SU-DHL-6 (cell line): ENCODE measurements at regions not wholly inside any gene's neighbourhood (a gene's known extent, or its start where the extent isn't known, plus 50 kb on each side); places are given as distances from the start of the nearest gene placed in this dataset.

Experiments
- H2AFZ ChIP-seq: fragments of 200-600 bp; sonication (generic); 2 replicates; pipeline ENCODE4 v1.6.1; 2014; ENCODE audit warnings: low read depth, mild to moderate bottlenecking, moderate library complexity, mixed read lengths, antibody characterized with exemption, low read length; ENCODE audit not compliant: severe bottlenecking
- H3F3A ChIP-seq: fragments of 200-600 bp; shearing (Covaris generic); 2 replicates; pipeline ENCODE4 v1.6.0; 2016; ENCODE audit warnings: antibody characterized with exemption, mild to moderate bottlenecking; ENCODE audit not compliant: insufficient read depth
- H3K27ac ChIP-seq: fragments of 200-600 bp; sonication (generic); 2 replicates; pipeline ENCODE4 v1.5.1; 2016; ENCODE audit warnings: low read depth, mild to moderate bottlenecking, low read length, moderate library complexity, mixed read lengths
- H3K27me3 ChIP-seq: fragments of 200-600 bp; sonication (generic), shearing (Covaris generic); 2 replicates; pipeline ENCODE4 v1.6.0; 2014; ENCODE audit warnings: mild to moderate bottlenecking, low read length
- H3K36me3 ChIP-seq: fragments of 200-600 bp; sonication (generic); 2 replicates; pipeline ENCODE4 v1.6.1; 2014; ENCODE audit warnings: mild to moderate bottlenecking, low read length, mixed read lengths
- H3K4me2 ChIP-seq: fragments of 300-600, 200-600 bp; shearing (Covaris generic), sonication (generic); 2 replicates; pipeline ENCODE4 v1.6.0; 2014; ENCODE audit warnings: low read length, low read depth, mild to moderate bottlenecking; ENCODE audit not compliant: poor library complexity, severe bottlenecking
- H3K4me3 ChIP-seq: fragments of 200-600 bp; sonication (generic); 2 replicates; pipeline ENCODE4 v1.5.1; 2014; ENCODE audit warnings: antibody characterized with exemption, low read length, mild to moderate bottlenecking, mixed read lengths; ENCODE audit not compliant: insufficient read depth, poor library complexity, severe bottlenecking
- H3K79me2 ChIP-seq: fragments of 200-600 bp; sonication (generic); 2 replicates; pipeline ENCODE4 v1.6.1; 2014; ENCODE audit warnings: mild to moderate bottlenecking, low read length, moderate library complexity; ENCODE audit not compliant: insufficient read depth
- H3K9ac ChIP-seq: fragments of 200-600 bp; sonication (generic); 2 replicates; pipeline ENCODE4 v1.7.0; 2014; ENCODE audit warnings: mild to moderate bottlenecking, low read length
- H3K9me2 ChIP-seq: fragments of 200-600 bp; sonication (generic); replicated peaks from 2 replicates; pipeline ENCODE4 v1.6.1; 2014; ENCODE audit warnings: low read length; ENCODE audit not compliant: insufficient read depth
- H3K9me3 ChIP-seq: fragments of 200-600 bp; sonication (generic); 2 replicates; pipeline ENCODE4 v1.6.1; 2014; ENCODE audit warnings: low read length, mixed read lengths; ENCODE audit not compliant: insufficient read depth
- H4K20me1 ChIP-seq: fragments of 200-600 bp; sonication (generic); 2 replicates; pipeline ENCODE4 v1.6.1; 2014; ENCODE audit warnings: low read depth, mild to moderate bottlenecking, antibody characterized with exemption, low read length, moderate library complexity, mixed read lengths
- CTCF ChIP-seq: fragments of 200-600 bp; sonication (generic); IDR thresholded peaks from one replicate; pipeline ENCODE4 v1.5.1; 2017; ENCODE audit warnings: antibody characterized with exemption, mild to moderate bottlenecking, low read length, moderate library complexity; ENCODE audit not compliant: insufficient read depth, poor library complexity, severe bottlenecking
- EZH2phosphoT487 ChIP-seq: fragments of 200-600 bp; sonication (generic), shearing (Covaris generic); conservative IDR thresholded peaks from 2 replicates; pipeline ENCODE4 v1.6.1; 2018; ENCODE audit warnings: mild to moderate bottlenecking, antibody characterized with exemption, low read length, moderate library complexity, mixed read lengths

- no peaks in the 10 kb centered on the region for H3K79me2 ChIP-seq
- no peaks in the 10 kb centered on the region for H4K20me1 ChIP-seq
- no peak overlapping the region for H3K4me2 ChIP-seq
- no peaks in the 10 kb centered on the region for H3K27me3 ChIP-seq
- H3K4me3 ChIP-seq = no peak overlapping the region
- H3K9me2 ChIP-seq = no peaks in the 10 kb centered on the region
- H3K27ac ChIP-seq = no peak overlapping the region
- H3K36me3 ChIP-seq = no peaks in the 10 kb centered on the region
- TF ChIP-seq CTCF (no peak), EZH2phosphoT487 (no peak)
- no peaks in the 10 kb centered on the region for H3K9me3 ChIP-seq
- H3F3A ChIP-seq = no peaks in the 10 kb centered on the region
- no peak overlapping the region for H3K9ac ChIP-seq
- H2AFZ ChIP-seq = no peak overlapping the region
Observed at GRCh38 chr10:78756604-78757343, 312.0 kb upstream of the ZMIZ1 start.

GRCh38 chr10:78757344-78757925 lies 311.3 kb upstream of the ZMIZ1 start:
- Histone ChIP-seq H4K20me1 (no peaks in the 10 kb centered on the region), H3K27me3 (no peaks in the 10 kb centered on the region), H3F3A (no peaks in the 10 kb centered on the region), H3K4me2 (no peak overlapping the region), H3K9me3 (no peaks in the 10 kb centered on the region), H3K9ac (no peak overlapping the region), H3K4me3 (no peak overlapping the region), H3K27ac (no peak overlapping the region), H3K36me3 (no peaks in the 10 kb centered on the region), H2AFZ (no peak overlapping the region), H3K79me2 (no peaks in the 10 kb centered on the region), H3K9me2 (no peaks in the 10 kb centered on the region)
- no peak for TF ChIP-seq CTCF
- no peak for TF ChIP-seq EZH2phosphoT487

GRCh38 chr10:78758176-78758575 lies 310.6 kb upstream of the ZMIZ1 start:
- H3K4me2 ChIP-seq = no peak overlapping the region
- no peak overlapping the region for H2AFZ ChIP-seq
- H3K4me3 ChIP-seq = no peak overlapping the region

More at GRCh38 chr10:78758176-78758575, 310.6 kb upstream of the ZMIZ1 start:
- H3F3A ChIP-seq = no peaks in the 10 kb centered on the region
- no peaks in the 10 kb centered on the region for H3K36me3 ChIP-seq
- no peaks in the 10 kb centered on the region for H3K79me2 ChIP-seq
- no peak for TF ChIP-seq CTCF
- no peak for TF ChIP-seq EZH2phosphoT487
- H3K9me2 ChIP-seq = no peaks in the 10 kb centered on the region
- no peaks in the 10 kb centered on the region for H3K9me3 ChIP-seq
- H3K9ac ChIP-seq = no peak overlapping the region
- no peaks in the 10 kb centered on the region for H4K20me1 ChIP-seq
- no peak overlapping the region for H3K27ac ChIP-seq
- no peaks in the 10 kb centered on the region for H3K27me3 ChIP-seq
